NT2/D1 (cell line): ENCODE measurements at regions not wholly inside any gene's neighbourhood (a gene's known extent, or its start where the extent isn't known, plus 50 kb on each side); places are given as distances from the start of the nearest gene placed in this dataset.

Experiments
- SUZ12 ChIP-seq: IDR thresholded peaks from 2 replicates; pipeline ENCODE4 v1.6.1; 2011; ENCODE audit not compliant: insufficient read length, insufficient read depth; ENCODE audit errors: extremely low read depth
- YY1 ChIP-seq: IDR thresholded peaks from 2 replicates; pipeline ENCODE4 v1.6.1; 2011; ENCODE audit not compliant: insufficient read length, insufficient read depth
- ZNF274 ChIP-seq: IDR thresholded peaks from 2 replicates; pipeline ENCODE4 v1.6.1; 2011; ENCODE audit warnings: mild to moderate bottlenecking, low read depth, low read length

DNA sequence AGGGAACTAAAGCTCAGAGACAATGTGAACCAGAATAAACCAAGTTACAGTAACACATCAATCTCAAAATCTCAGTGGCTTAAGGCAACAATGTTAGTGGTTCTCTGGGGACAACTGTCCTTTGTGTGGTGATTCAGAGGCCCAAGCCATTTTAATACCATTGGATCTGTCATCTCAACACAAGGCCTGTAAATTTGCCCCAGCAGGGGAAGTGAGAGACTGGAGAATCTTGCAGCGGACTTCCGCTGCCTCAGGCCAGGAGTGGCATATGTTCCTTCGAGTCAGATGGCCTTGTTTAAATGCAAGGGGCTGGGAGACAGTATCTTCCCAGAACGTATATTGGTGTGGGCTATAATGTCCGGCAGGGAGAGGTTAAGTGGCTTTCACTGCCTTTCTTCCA is 126.0 kb downstream of the CD83 start:
- TF ChIP-seq YY1 (no peak), SUZ12 (no peak), ZNF274 (no peak)
